Astrocyte (in vitro differentiated cells and primary cell): ENCODE measurements at regions not wholly inside any gene's neighbourhood (a gene's known extent, or its start where the extent isn't known, plus 50 kb on each side); places are given as distances from the start of the nearest gene placed in this dataset.
A peak's percentile ranks its signal among the peaks of the same experiment; 100 is the strongest.

Experiments used
- DNase-seq: peaks from one replicate; pipeline ENCODE4 v3.0.0-alpha.2; 2010; ENCODE audit warnings: low read depth
- FAIRE-seq: peaks from 2 replicates; lab custom pipeline; 2011; peaks lifted over from hg19 to GRCh38; lab: Jason Lieb, UNC
- H2AFZ ChIP-seq: 2 replicates; pipeline ENCODE4 v1.6.0; 2012; ENCODE audit warnings: low read depth, low read length, inconsistent platforms
- H3K27ac ChIP-seq: 2 replicates; pipeline ENCODE4 v1.5.1; 2011; ENCODE audit warnings: low read depth, low read length, inconsistent platforms
- H3K27me3 ChIP-seq: 2 replicates; pipeline ENCODE4 v1.6.0; 2011; ENCODE audit warnings: low read length, inconsistent platforms; ENCODE audit not compliant: insufficient read depth
- H3K36me3 ChIP-seq: 2 replicates; pipeline ENCODE4 v1.5.1; 2011; ENCODE audit warnings: low read length, inconsistent platforms; ENCODE audit not compliant: insufficient read depth
- H3K4me1 ChIP-seq: 2 replicates; pipeline ENCODE4 v1.5.1; 2011; ENCODE audit warnings: low read length, inconsistent platforms; ENCODE audit not compliant: insufficient read depth
- H3K4me2 ChIP-seq: 2 replicates; pipeline ENCODE4 v1.6.0; 2012; ENCODE audit warnings: low read length, inconsistent platforms
- H3K4me3 ChIP-seq: 2 replicates; pipeline ENCODE4 v1.5.1; 2011; ENCODE audit warnings: low read depth, mild to moderate bottlenecking, low read length, inconsistent platforms; ENCODE audit not compliant: insufficient read depth
- H3K79me2 ChIP-seq: 2 replicates; pipeline ENCODE4 v1.6.0; 2012; ENCODE audit warnings: mild to moderate bottlenecking, low read length, inconsistent platforms; ENCODE audit not compliant: insufficient read depth
- H3K9ac ChIP-seq: 2 replicates; pipeline ENCODE4 v1.6.0; 2012; ENCODE audit warnings: mild to moderate bottlenecking, low read length, inconsistent platforms
- H3K9me3 ChIP-seq: 2 replicates; pipeline ENCODE4 v1.5.1; 2012; ENCODE audit warnings: low read depth, mild to moderate bottlenecking, low read length, inconsistent platforms; ENCODE audit not compliant: insufficient read depth
- H4K20me1 ChIP-seq: 2 replicates; pipeline ENCODE4 v1.6.0; 2012; ENCODE audit warnings: low read length, inconsistent platforms; ENCODE audit not compliant: insufficient read depth
- H3K27ac Mint-ChIP-seq: one replicate; pipeline ENCODE4 v1.8.0; 2021; ENCODE audit warnings: mild to moderate bottlenecking, mixed read lengths; ENCODE audit not compliant: unreplicated experiment
- H3K27me3 Mint-ChIP-seq: one replicate; pipeline ENCODE4 v1.8.0; 2021; ENCODE audit warnings: low read depth, mixed read lengths; ENCODE audit not compliant: unreplicated experiment
- H3K36me3 Mint-ChIP-seq: one replicate; pipeline ENCODE4 v1.8.0; 2021; ENCODE audit warnings: low read depth, mixed read lengths; ENCODE audit not compliant: unreplicated experiment
- H3K4me1 Mint-ChIP-seq: one replicate; pipeline ENCODE4 v1.8.0; 2021; ENCODE audit warnings: low read depth, mixed read lengths; ENCODE audit not compliant: unreplicated experiment
- H3K4me3 Mint-ChIP-seq: one replicate; pipeline ENCODE4 v1.8.0; 2021; ENCODE audit warnings: mild to moderate bottlenecking, moderate library complexity, mixed read lengths; ENCODE audit not compliant: unreplicated experiment
- H3K9me3 Mint-ChIP-seq: one replicate; pipeline ENCODE4 v1.8.0; 2021; ENCODE audit warnings: mild to moderate bottlenecking, mixed read lengths; ENCODE audit not compliant: unreplicated experiment
- CTCF ChIP-seq: IDR thresholded peaks from 2 replicates; pipeline ENCODE4 v1.5.1; 2011; ENCODE audit warnings: low read depth, mild to moderate bottlenecking, inconsistent platforms, low read length, moderate library complexity; ENCODE audit not compliant: insufficient read depth
- EZH2 ChIP-seq: IDR thresholded peaks from 2 replicates; pipeline ENCODE4 v1.6.1; 2012; ENCODE audit warnings: mild to moderate bottlenecking, low read length, inconsistent platforms; ENCODE audit not compliant: insufficient read depth

- H3K4me3 Mint-ChIP-seq = no peak overlapping the region
- TF ChIP-seq EZH2 (no peak), CTCF (no peak)
- H3K36me3 ChIP-seq = no peaks in the 10 kb centered on the region
- no peaks in the 10 kb centered on the region for H3K79me2 ChIP-seq
- no peaks in the 10 kb centered on the region for H3K4me1 ChIP-seq
- no peaks in the 10 kb centered on the region for H4K20me1 ChIP-seq
- peaks cover 5% of the 10 kb centered on the region for H3K27me3 Mint-ChIP-seq
- H3K27me3 ChIP-seq = no peaks in the 10 kb centered on the region
- H3K9me3 ChIP-seq = no peaks in the 10 kb centered on the region
- H3K4me1 Mint-ChIP-seq = peaks cover 3% of the 10 kb centered on the region
- no peak overlapping the region for H2AFZ ChIP-seq
- H3K27ac Mint-ChIP-seq = no peak overlapping the region
- no peak overlapping the region for H3K27ac ChIP-seq
- no peaks in the 10 kb centered on the region for H3K36me3 Mint-ChIP-seq
- H3K4me2 ChIP-seq = no peak overlapping the region
- H3K9me3 Mint-ChIP-seq = no peaks in the 10 kb centered on the region
- no peak overlapping the region for H3K4me3 ChIP-seq
- H3K9ac ChIP-seq = no peak overlapping the region
- DNase-seq (no peak), FAIRE-seq (no peak)
Observed at GRCh38 chrY:15447959-15448358, 923.6 kb downstream of the NLGN4Y start.

GRCh38 chrY:15455133-15455937, 931.0 kb downstream of the NLGN4Y start:
- Histone ChIP-seq H3K9me3 (no peaks in the 10 kb centered on the region), H3K4me1 (no peaks in the 10 kb centered on the region), H3K9ac (no peak overlapping the region), H4K20me1 (no peaks in the 10 kb centered on the region), H3K27me3 (no peaks in the 10 kb centered on the region), H2AFZ (peak overlapping the region; percentile 52), H3K36me3 (no peaks in the 10 kb centered on the region), H3K27ac (no peak overlapping the region), H3K4me2 (peak overlapping the region; percentile 62), H3K79me2 (no peaks in the 10 kb centered on the region), H3K4me3 (no peak overlapping the region)
- DNase-seq (no peak), FAIRE-seq (no peak)
- no peaks in the 10 kb centered on the region for H3K9me3 Mint-ChIP-seq
- H3K4me3 Mint-ChIP-seq = no peak overlapping the region
- H3K27ac Mint-ChIP-seq = no peak overlapping the region
- peaks cover 2% of the 10 kb centered on the region for H3K4me1 Mint-ChIP-seq
- no peaks in the 10 kb centered on the region for H3K36me3 Mint-ChIP-seq
- TF ChIP-seq EZH2 = no peak
- no peak for TF ChIP-seq CTCF
- no peaks in the 10 kb centered on the region for H3K27me3 Mint-ChIP-seq

GRCh38 chrY:15455980-15456469, 931.7 kb downstream of the NLGN4Y start:
- no peak for FAIRE-seq
- H3K4me1 ChIP-seq = no peaks in the 10 kb centered on the region
- H3K79me2 ChIP-seq = no peaks in the 10 kb centered on the region
- H3K9me3 Mint-ChIP-seq = no peaks in the 10 kb centered on the region
- no peak overlapping the region for H3K9ac ChIP-seq
- H3K27me3 Mint-ChIP-seq = peaks cover 5% of the 10 kb centered on the region
- no peak for DNase-seq
- no peaks in the 10 kb centered on the region for H3K36me3 ChIP-seq
- no peaks in the 10 kb centered on the region for H3K36me3 Mint-ChIP-seq
- H3K27ac Mint-ChIP-seq = no peak overlapping the region
- H4K20me1 ChIP-seq = no peaks in the 10 kb centered on the region
- H3K27me3 ChIP-seq = no peaks in the 10 kb centered on the region
- no peak overlapping the region for H3K4me3 Mint-ChIP-seq
- H3K4me1 Mint-ChIP-seq = peaks cover 2% of the 10 kb centered on the region
- H3K4me3 ChIP-seq = peak overlapping the region; percentile 28
- H3K4me2 ChIP-seq = peak overlapping the region; percentile 62
- no peak overlapping the region for H3K27ac ChIP-seq
- no peaks in the 10 kb centered on the region for H3K9me3 ChIP-seq
- peak overlapping the region; percentile 52 for H2AFZ ChIP-seq
- TF ChIP-seq CTCF (no peak), EZH2 (no peak)
